IPS-NIHi7 (cell line): ENCODE measurements at regions not wholly inside any gene's neighbourhood (a gene's known extent, or its start where the extent isn't known, plus 50 kb on each side); places are given as distances from the start of the nearest gene placed in this dataset.
"Not testable (repeated sequence)": the region's sequence is repeated elsewhere in the genome, so short reads cannot be mapped to it uniquely, and the experiment has no call there.

Source experiments
- DNase-seq: peaks from one replicate; pipeline ENCODE4 v3.0.0; 2012; ENCODE audit warnings: mixed read lengths; ENCODE audit errors: extremely low spot score

DNA sequence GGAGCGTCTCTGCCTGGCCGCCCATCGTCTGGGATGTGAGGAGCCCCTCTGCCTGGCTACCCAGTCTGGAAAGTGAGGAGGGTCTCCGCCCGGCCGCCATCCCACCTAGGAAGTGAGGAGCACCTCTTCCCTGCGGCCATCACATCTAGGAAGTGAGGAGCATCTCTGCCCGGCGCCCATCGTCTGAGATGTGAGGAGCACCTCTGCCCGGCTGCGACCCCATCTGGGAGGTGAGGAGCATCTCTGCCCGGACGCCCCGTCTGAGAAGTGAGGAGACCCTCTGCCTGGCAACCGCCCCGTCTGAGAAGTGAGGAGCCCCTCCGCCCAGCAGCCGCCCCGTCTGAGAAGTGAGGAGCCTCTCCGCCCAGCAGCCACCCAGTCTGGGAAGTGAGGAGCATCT lies 84.5 kb downstream of the IDS start:
- not testable (repeated sequence) for DNase-seq

DNA sequence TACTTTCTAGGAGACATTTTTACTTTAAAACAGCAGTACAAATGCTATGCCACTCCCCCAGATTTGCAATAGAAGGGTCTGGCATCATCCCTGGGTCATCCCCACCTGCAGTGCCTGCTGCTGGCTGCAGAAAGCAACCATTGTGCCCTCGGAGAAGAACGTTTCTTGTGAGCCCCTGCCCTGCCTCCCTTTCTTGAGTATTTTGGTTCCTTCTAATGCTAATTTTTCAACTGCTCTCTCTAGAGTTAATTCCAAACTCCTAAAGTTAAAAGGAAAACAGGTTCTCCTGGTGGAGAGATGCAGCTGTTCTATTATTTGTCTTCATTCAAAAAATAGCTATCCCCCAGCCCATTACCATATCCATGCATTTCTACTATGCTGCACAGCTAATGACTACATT lies 107.1 kb downstream of the IDS start:
- peak; percentile 12 for DNase-seq

DNA sequence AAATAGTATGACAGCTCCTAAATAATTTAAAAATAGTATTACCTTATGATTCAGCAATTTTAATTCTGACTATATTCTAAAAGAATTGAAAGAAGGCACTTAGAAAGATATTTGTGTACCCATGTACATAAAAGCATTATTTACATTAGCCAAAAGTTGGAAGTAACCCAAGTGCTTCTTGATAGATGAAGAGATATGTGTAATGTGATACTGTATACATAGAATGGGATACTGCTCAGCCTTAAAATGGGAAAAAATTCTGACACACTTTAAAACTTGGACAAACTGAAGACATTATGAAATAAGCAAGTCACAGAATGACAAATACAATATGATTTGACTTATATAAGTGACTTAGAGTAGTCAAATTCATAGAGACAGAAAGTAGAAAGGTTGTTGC lies 112.2 kb downstream of the IDS start:
- DNase-seq, result no peak

DNA sequence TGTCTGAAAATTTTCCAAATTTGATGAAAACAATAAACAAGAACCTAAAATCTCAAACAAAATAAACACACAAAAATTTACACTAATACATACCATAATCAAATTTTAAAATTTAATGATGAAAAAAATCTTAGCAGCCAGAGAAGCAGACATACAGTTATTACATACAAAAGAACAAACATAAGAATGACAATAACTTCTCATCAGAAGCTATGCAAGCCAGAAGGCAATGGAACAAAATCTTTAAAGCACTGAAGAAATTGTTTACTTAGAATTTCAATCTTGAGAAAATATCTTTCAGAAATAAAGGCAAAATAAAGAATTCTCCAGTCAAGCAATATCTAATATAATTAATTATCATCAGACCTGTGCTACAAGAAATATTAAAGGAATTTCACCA lies 121.3 kb downstream of the IDS start:
- no peak for DNase-seq

DNA sequence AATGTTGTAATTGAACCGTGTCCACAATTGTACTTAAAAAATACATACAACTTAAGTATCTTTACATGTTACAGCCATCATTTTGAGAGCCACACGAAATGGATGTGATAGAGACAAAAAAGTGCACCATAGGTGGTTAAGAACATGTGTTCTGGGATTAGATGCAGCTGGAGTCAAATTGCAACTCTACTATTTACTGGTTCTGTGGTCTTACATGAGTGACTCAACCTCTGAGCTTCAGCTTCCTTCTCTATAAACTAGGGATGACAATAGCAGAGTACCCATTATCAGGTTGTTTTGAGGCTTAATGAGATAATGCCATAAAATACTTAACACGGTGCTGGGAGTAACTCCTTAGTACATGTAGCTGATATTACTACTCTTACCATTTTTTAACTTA lies 130.4 kb downstream of the IDS start:
- DNase-seq, result no peak

DNA sequence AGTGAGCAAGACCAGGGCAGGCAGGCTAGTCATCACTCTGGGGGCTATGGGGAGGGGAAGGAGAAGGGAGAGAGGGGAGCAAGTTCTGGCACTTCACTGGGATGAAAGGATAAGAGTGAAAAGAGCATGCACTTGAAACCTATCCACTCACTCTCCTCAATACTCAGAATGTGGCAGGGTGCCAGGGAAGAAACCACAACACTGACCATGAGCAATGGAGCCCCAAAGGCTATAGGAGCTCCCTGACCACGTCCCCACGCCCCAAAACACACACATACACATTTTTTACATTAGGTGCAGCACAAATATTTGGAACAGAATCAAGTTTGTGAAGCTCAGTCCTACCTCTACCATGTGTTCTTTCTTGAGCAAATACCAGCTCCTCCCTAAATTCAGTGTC lies 132.2 kb downstream of the IDS start:
- no peak for DNase-seq

DNA sequence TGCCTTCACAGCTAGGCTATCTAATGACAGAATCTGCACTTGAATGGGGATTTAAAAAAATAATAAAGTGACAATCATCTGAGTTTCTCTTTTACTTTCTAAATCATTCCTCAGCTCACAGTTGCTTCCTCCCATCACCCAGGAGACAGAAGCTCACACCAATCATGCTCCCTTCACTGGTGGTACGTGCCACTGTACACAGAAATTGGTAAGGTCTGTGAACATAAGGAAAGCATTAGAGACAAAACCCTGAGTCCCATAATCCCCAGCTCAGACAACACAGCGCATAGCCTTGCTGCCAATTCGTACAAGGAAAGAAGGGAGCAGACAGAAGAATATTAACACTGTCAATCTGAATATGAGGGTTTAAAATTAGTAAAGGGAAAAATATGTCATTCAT lies 133.1 kb downstream of the IDS start:
- DNase-seq, result no peak

DNA sequence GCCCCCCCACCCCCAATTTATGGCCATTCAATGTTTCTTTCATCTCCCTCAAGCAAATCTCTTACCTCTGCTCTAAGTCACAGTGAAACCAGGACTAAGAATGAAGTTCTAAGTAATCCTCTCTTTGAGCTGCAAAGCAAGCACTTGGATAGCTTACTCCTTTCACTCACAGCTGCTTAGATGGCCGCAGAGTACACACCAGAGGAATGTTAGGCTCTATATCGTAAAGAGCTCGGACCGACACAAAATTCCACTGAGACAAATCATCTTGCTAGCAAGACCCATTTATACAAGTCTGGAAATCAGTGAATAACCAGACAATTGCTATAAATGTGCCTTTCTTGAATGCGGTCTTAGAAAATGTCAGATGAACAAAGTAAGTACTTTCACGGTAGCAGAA lies 135.0 kb downstream of the IDS start:
- DNase-seq, result peak; percentile 3

DNA sequence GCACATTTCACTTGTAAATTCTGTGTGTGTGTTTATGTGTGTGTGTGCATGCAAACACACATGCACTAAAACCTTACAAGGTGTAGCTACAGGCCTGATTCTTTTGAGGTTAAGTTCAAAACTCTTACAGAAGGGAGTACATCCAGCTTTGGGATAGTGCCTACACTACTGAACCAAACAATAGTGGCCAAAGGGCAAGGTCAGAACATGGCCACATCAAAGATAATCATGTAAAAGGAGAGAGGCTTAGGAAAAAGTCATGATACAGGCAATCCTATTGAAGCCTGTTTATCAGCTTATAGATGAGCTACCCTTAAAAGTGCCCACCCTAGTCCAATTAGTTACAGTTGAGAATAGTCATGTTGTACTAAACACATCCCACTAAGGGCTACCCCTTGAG lies 139.6 kb downstream of the IDS start:
- DNase-seq, result no peak

DNA sequence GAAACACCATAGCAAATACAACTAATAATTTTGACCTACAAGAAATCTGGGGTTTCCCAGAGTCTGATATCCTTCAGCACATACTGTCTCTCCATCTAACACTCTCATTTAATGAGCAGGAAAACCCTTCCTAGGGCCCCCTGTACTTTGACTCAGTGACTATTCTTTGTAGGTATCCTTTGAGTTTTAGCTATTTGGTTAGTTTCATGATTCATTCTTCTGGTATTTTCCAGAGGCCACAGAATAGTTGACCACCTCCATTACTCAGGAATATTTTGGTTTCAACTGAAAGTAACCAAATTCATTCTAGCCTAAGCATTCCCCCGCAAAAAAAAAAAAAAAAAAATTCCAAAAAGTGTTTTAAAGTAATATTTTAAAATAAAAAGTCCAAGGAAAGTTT lies 140.0 kb downstream of the IDS start:
- no peak for DNase-seq

DNA sequence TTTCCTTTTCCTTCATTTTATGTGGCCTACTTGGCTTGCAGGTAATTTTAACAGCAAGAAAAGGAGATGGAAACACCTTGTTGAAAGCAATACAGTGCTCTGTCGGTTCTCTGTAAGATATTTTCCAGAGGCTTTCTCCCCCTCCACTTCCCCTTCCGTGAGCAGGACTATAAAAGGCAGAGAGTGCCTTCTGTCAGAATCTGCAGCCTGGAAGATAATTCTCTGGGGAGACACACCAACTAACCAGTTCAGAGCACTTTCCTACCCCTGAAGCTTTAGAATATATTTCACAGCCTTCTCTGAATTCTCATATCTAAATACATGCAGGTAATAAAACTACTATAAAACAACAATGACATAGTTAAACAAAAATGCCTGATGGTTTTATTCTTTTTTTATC lies 141.1 kb downstream of the IDS start:
- no peak for DNase-seq

DNA sequence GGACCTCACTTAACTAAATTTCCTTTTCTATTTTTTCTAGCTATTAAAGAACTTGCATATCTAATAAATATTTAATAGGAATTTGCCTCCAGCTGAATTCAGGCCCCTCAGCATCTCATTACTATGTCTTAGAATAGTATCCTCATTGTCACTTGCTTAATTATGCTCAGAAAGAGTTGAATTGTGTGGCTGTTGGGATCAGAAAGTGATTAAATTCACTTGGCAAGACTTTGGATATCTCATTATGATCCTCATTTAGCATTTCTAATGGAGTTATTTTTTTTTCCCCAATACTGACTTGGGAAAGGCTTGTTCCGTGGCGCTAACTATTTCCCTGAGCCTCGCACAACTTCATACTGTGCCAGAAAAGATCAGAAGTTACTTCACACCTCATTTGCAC lies 158.8 kb downstream of the IDS start:
- no peak for DNase-seq

DNA sequence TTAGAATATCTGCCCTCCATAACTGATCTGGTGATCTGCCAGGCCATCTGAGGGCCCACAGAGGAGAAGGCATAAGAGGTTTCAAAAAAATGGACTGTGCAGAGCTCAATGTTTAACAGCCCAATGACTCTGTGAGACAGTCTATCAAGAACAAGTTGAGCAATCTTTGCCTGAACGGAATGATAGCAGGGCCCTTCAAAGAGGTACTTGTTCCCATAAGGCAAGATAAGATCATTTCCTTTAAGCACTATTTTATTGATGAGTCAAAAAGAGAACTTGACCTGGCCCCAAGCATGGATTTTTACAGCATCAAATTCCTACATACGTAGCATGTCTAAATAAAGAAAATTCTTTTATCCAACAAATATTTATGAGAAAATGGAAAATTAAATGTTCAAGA lies 182.8 kb downstream of the IDS start:
- no peak for DNase-seq

DNA sequence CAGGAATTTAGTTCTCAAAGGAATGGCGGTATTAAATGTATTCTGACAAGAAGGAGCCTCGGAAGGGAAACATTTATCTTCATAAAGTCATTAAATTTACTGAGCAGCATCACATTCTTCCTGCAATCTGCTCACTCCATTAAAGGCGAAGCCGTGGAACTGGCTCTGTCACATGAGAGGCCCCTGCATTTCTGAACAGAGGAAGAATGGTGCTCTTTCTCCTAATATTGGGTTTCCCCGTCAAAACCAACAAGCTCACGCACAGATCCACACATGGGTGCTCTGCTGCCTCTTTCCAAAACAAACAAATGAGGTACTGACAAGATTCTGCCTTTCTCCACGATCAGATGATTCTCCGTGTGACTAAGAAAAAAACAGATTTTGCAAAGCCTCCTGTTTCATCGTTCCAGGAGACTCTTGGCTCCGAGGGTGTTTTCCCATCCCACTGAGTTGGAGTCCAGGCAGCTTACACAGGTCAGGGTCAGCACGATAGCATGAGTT lies 191.2 kb downstream of the IDS start:
- DNase-seq, result no peak

DNA sequence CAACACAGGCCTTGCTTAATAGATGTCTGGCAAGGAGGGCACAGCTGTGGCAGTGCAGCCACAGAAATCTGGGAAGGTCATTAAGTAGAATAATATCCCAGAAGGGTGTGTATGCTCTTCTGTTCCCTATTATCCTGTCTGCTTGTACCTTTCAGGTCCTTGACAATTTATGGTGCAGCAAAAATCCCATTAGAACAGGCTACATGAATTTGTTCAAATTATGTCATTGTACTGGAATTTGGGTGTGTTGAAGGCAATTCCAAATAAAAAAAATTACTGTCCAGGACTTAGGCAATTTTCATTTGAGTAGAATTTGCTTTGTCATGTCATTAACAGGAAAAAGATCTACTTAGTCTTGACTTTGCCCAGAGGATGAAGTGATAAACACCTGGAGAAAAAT lies 192.1 kb downstream of the IDS start:
- no peak for DNase-seq

DNA sequence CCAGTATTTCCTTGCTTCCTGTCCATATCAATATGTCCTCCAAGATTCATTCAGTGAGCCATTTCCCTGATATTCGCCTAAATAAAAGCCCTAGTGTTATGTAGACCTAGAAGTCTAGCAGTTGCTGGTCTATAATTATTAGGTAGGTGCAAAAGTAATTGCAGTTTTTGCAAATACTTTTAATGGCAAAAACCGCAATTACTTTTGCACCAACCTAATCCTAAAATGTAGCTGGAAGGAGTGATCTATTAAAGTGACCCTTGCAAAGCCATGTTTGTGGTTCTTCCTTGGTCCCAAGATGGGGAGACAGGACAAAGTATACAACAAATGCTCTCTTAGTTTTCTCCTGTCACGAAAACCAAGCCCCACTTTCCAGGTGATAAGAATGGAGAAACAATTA lies 193.0 kb downstream of the IDS start:
- no peak for DNase-seq

DNA sequence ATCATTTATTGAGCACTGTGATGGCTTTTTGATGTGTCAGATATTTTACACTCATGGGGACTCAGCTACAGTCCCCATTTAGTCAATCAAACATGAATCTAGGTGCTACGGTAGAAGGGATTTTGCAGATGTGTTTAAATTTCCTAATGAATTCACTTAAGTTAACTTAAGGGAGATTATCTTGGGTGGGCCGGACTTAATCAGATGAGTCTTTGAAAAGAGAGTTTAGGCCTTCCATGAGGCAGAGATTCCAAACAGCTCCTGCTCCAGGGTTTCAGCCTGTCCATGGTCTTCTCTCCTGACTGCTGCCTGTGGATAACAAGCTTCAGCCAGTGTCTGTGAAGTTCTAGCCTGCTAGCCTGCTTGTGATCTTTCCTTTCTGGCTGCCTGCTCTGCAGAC lies 202.4 kb downstream of the IDS start:
- DNase-seq, result no peak

DNA sequence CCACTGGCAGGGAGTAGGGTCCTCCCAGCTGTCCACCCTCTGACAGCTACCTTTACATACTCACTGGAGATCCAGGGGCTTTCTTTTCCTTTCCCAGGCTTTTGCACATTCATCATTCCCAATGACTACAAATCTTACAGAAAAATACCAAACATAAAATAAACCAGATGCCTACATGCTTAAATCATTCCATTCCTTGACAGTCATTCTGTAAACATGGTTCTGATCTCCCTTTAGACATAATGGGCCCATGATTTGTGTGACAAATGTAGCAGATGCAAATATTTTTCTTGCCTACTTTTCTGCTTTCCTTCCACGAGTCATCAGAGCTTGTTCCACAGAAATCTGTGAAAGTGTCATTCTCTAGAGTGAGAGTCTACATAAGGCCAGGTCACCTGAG lies 207.0 kb downstream of the IDS start:
- DNase-seq, result no peak

DNA sequence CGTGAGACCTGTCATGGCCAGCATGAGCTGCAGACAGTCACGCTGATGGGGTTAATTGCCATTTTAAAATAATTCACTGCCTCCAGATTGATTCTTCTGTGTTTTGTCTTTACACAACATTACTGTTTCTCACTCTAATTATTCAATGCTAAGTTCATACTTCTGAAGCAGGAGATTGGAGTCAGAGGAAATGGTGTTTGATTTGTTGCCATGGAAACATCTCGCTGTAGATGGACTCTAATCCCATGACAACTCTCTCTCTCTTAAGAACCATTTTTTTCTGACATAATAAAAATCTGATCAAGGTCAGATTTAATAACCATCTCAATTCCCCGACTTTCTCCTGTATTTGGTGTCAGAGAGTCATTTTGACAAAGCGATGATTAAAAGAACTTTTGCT lies 209.0 kb downstream of the IDS start:
- no peak for DNase-seq

DNA sequence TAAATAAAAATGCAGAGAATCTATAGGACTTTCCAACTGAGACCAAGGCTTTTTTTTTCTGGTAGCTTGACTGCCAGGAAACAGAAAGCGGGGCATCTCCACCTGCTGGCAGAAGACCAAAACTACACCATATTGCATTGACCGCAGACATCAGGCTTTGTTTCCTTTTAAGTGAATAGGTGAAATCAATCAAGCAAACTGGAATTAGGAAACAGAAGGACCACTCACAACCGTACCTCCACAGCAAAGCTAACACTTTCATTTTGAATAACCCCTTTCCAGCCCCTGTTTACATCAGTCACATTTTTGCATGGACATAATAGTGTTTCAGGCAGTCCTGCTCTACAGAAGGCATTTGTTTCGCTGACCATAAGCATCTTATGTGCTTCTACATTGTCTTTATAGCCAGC lies 218.2 kb downstream of the IDS start:
- peak; percentile 70 for DNase-seq

DNA sequence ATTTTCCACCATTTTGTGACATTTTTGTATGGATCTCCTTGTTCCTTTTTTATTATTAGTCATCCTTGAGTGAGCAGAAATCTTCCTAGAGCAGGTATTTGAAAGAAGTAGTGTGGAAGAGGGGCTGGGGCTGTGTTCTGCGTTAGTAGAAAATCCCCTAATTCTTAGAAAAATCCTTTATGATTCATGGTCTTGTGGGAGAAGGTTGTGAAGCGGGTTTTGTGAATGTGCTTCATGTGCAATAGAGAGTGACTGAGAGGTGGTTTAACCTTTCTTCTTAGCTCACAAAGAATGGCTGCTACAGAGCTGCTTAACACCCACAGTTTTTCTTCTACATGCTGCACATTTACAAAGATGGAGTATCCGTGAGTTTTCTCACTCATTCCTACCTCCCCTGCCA lies 220.5 kb downstream of the IDS start:
- DNase-seq, result no peak

DNA sequence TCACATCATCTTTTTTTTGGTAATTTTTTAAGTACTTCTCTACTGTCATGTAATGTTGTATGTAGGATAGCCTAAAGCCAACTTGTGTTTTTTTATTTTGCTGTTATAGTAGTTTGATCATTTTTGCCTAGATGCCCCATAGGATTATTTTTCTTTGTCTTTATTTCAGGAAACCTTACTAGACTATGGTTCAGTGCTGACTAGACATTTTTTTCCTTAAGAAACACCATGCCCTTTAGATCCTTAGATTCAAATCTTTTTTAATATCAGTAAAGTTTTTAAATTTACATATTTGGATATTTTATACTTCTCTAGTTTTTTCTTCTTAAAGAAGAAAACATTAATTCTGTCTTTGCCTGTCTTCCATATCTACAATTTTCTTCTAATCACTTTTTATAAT lies 221.3 kb downstream of the IDS start:
- DNase-seq, result no peak

DNA sequence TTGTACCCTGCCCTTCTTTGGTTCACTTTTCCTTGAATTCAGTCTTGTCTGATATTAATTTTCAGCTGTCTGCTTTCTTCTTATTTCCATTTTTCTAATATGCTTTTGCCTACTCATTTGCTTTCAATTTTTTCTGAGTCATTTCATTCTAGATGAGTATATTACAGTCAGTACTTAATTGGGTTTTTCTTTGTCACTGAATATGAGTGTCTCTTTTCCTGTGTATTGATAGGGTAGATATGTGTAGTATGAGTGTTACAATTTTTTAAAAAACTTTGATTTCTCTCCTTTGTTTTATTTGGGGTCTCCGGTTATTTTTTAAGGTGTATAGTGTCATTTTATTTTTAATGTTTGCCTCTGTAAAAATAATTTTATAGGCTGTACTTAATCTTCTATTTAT lies 222.2 kb downstream of the IDS start:
- DNase-seq, result no peak

DNA sequence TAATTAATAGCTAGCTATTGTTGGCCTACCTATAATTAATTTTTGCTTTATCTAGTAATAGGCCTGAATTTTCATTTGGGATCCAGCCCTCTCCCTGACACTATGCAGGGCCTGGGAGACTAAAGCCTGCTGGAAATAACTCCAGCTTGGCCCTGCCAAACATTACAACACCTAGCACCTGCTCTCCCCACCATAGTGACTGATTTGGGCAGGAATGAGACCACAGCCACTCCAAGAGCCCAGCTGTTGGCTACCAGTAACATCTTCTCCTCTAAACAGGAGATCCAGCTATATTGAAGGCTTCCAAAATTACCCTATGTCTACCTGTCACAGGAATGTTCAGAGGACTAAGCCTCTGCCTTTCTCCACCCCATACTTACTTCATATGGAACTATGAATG lies 225.1 kb downstream of the IDS start:
- DNase-seq, result no peak

DNA sequence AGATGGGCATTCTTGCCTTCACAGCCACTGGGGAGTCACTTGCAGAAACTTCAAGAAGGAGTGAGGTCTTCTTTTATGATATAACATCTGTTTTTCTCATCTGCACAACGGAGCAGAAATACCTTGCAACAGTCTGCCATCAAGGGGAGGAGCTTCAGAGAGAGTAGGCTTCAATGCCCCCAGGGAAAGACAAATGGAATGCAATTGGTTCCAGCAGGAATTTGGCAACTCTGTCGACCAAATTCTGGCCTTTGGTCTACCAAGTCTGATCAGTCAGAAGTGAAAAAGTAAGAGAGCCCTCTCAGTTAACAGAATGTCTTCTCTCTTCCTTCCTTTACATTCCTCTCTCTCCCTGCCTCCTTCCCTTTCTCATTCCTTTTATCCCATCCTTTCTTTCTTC lies 229.3 kb downstream of the IDS start:
- DNase-seq, result peak; percentile 16
